ENCODE measurements at regions not wholly inside any gene's neighbourhood (a gene's known extent, or its start where the extent isn't known, plus 50 kb on each side); places are given as distances from the start of the nearest gene placed in this dataset.
A peak's percentile ranks its signal among the peaks of the same experiment; 100 is the strongest.

- H3K27me3 Mint-ChIP-seq (ENCODE audit: insufficient read depth, low read depth, poor library complexity): peaks cover 2% of the 10 kb centered on the region
- H3K9me3 Mint-ChIP-seq: peaks cover 6% of the 10 kb centered on the region
- ATAC-seq: no peak
- H3K36me3 ChIP-seq (ENCODE audit: insufficient read depth): no peaks in the 10 kb centered on the region
- no peak overlapping the region for H3K4me3 ChIP-seq
- H3K36me3 Mint-ChIP-seq (ENCODE audit: low read depth): peaks cover 5% of the 10 kb centered on the region
- H3K27me3 ChIP-seq (ENCODE audit: insufficient read depth): no peaks in the 10 kb centered on the region
- H3K4me3 Mint-ChIP-seq: no peak overlapping the region
- no peaks in the 10 kb centered on the region for H3K79me2 ChIP-seq (replicated peaks; ENCODE audit: insufficient read depth)
- no peaks in the 10 kb centered on the region for H4K20me1 ChIP-seq (replicated peaks; ENCODE audit: insufficient read depth)
- H3K27ac Mint-ChIP-seq: no peak overlapping the region
- DNase-seq (ENCODE audit: low spot score): no peak
- no peaks in the 10 kb centered on the region for H3F3A ChIP-seq (replicated peaks; ENCODE audit: low read depth)
- H3K9me2 ChIP-seq (ENCODE audit: insufficient read depth): peaks cover 7% of the 10 kb centered on the region; the same call in 1 of the 2 replicates
- peaks cover 15% of the 10 kb centered on the region for H3K4me1 Mint-ChIP-seq
- TF ChIP-seq CTCF (conservative IDR thresholded peaks at IDR 0.05; ENCODE audit: low read depth in 2 of 2) (no peak), POLR2AphosphoS5 (IDR thresholded peaks at IDR 0.05; ENCODE audit: low read depth) (no peak), ZNF331 (CRISPR knock-in tag; IDR thresholded peaks at IDR 0.05; ENCODE audit: low read depth) (no peak), EZH2phosphoT487 (IDR thresholded peaks at IDR 0.05; ENCODE audit: unreplicated experiment) (no peak)
- H3K27ac ChIP-seq (ENCODE audit: low read depth): no peak overlapping the region
- H3K4me1 ChIP-seq (ENCODE audit: insufficient read depth): peaks cover 26% of the 10 kb centered on the region
- H2AFZ ChIP-seq: no peak overlapping the region
- no peak overlapping the region for H3K4me2 ChIP-seq
These were observed 178.6 kb downstream of the RFPL4B start for GRCh38 chr6:112525749-112526148.

GRCh38 chr6:112526594-112526993, 179.5 kb downstream of the RFPL4B start:
- H3K27me3 Mint-ChIP-seq (ENCODE audit: insufficient read depth, low read depth, poor library complexity): peaks cover 2% of the 10 kb centered on the region
- peak overlapping the region; percentile 21; the same call in 1 of the 2 replicates for H2AFZ ChIP-seq
- H3K27ac Mint-ChIP-seq: no peak overlapping the region
- TF ChIP-seq POLR2AphosphoS5 (IDR thresholded peaks at IDR 0.05; ENCODE audit: low read depth) (no peak), ETS1 (IDR thresholded peaks at IDR 0.05) (no peak), CREB1 (CRISPR knock-in tag; IDR thresholded peaks at IDR 0.05; ENCODE audit: low read depth) (no peak), EZH2phosphoT487 (IDR thresholded peaks at IDR 0.05; ENCODE audit: unreplicated experiment) (no peak), EZH2 (IDR thresholded peaks at IDR 0.05; ENCODE audit: low read depth, unreplicated experiment) (no peak), NANOG (IDR thresholded peaks at IDR 0.05; ENCODE audit: borderline replicate concordance) (no peak), JUNB (IDR thresholded peaks at IDR 0.05; ENCODE audit: unreplicated experiment) (no peak), ZNF114 (CRISPR knock-in tag; IDR thresholded peaks at IDR 0.05) (no peak), REST (IDR thresholded peaks at IDR 0.05; ENCODE audit: unreplicated experiment) (no peak), STAT1 (IDR thresholded peaks at IDR 0.05; ENCODE audit: unreplicated experiment) (no peak), ZNF331 (CRISPR knock-in tag; IDR thresholded peaks at IDR 0.05; ENCODE audit: low read depth) (no peak), CTCF (conservative IDR thresholded peaks at IDR 0.05; ENCODE audit: low read depth in 2 of 2) (no peak)

More at GRCh38 chr6:112526594-112526993, 179.5 kb downstream of the RFPL4B start:
- Histone ChIP-seq H3K9me2 (ENCODE audit: insufficient read depth) (0 out of 2 replicates have a peak, but pooled peaks cover 5% of the 10 kb centered on the region), H4K20me1 (replicated peaks; ENCODE audit: insufficient read depth) (no peaks in the 10 kb centered on the region), H3K27me3 (ENCODE audit: insufficient read depth) (no peaks in the 10 kb centered on the region), H3F3A (replicated peaks; ENCODE audit: low read depth) (no peaks in the 10 kb centered on the region), H3K36me3 (ENCODE audit: insufficient read depth) (no peaks in the 10 kb centered on the region), H3K79me2 (replicated peaks; ENCODE audit: insufficient read depth) (no peaks in the 10 kb centered on the region), H3K4me2 (no peak overlapping the region), H3K27ac (ENCODE audit: low read depth) (no peak overlapping the region), H3K4me1 (ENCODE audit: insufficient read depth) (peaks cover 26% of the 10 kb centered on the region), H3K4me3 (no peak overlapping the region)
- DNase-seq (ENCODE audit: low spot score): peak; percentile 2
- peaks cover 5% of the 10 kb centered on the region for H3K36me3 Mint-ChIP-seq (ENCODE audit: low read depth)
- no peak for ATAC-seq
- H3K4me1 Mint-ChIP-seq: peaks cover 15% of the 10 kb centered on the region
- H3K4me3 Mint-ChIP-seq: no peak overlapping the region
- peaks cover 6% of the 10 kb centered on the region for H3K9me3 Mint-ChIP-seq
